Heart left ventricle (tissue), 13 donors: ENCODE measurements at regions not wholly inside any gene's neighbourhood (a gene's known extent, or its start where the extent isn't known, plus 50 kb on each side); places are given as distances from the start of the nearest gene placed in this dataset.
"Not testable (repeated sequence)": the region's sequence is repeated elsewhere in the genome, so short reads cannot be mapped to it uniquely, and the experiment has no call there.

Experiments used
- CTCF ChIP-seq, 12 donors: fragments of 200-600 bp; sonication (generic) in 4 of 12; IDR thresholded peaks; one replicate each; pipeline versions ENCODE4 v1.5.0 to v1.8.0; 2018 to 2022; ENCODE audit warnings: antibody characterized with exemption in 12 of 12, mild to moderate bottlenecking in 5 of 12
- POLR2A ChIP-seq, 2 donors: fragments of 450-650 bp; IDR thresholded peaks; one replicate each; pipeline ENCODE4 v1.6.1; 2017; ENCODE audit warnings: antibody characterized with exemption in 2 of 2, mild to moderate bottlenecking in 2 of 2, moderate library complexity in 2 of 2
- donor health status: ischemic (EF 13 %, LVEDD 7.1; RV severe dilation, severe dysfunction).
- donor health status: DM: no; HTN: yes; CAD: no.
- donor health status: DM: no; HTN: no; CAD: no.
- donor health status: ischemic (EF 25% LVEDD 6.9; RV normal size, moderate dysfunction).
- donor health status: ischemic (EF 25% LVEDD 5.7; RV mildly dilated, moderate dysfunction).
- donor health status: ischemic (EF 35%, LVEDD 5.7; RV mildly dilated, moderate dysfunction).
- donor health status: nonischemic (EF 11% LVEDD 7.7; RV severe dilation, severe dysfunction).
- donor health status: DM: yes; HTN: yes; CAD: no.
- donor health status: PGD.
- donor health status: ischemic (EF 29% LVEDD 5.4; RV normal size, mild dysfunction).
- donor health status: nonischemic (EF 23%, LVEDD 6.1; RV moderate dilation, normal function).

- TF ChIP-seq CTCF, POLR2A (IDR thresholded peaks at IDR 0.05): not testable (repeated sequence)
Observed at GRCh38 chrX:115888519-115888918, 282.0 kb upstream of the AGTR2 start.
